ENCODE measurements at regions not wholly inside any gene's neighbourhood (a gene's known extent, or its start where the extent isn't known, plus 50 kb on each side); places are given as distances from the start of the nearest gene placed in this dataset.
"Not testable (repeated sequence)": the region's sequence is repeated elsewhere in the genome, so short reads cannot be mapped to it uniquely, and the experiment has no call there.

GRCh38 chr2:160816916-160817499 is 323.4 kb upstream of the RBMS1 start:
- DNase-seq = no peak

GRCh38 chr2:160820691-160821090 is 327.1 kb upstream of the RBMS1 start:
- no peak for DNase-seq

GRCh38 chr2:160822006-160822405 is 328.4 kb upstream of the RBMS1 start:
- DNase-seq = no peak

- DNase-seq = no peak
These were observed 331.8 kb upstream of the RBMS1 start for GRCh38 chr2:160825433-160825832.

- no peak for DNase-seq
These were observed 332.9 kb upstream of the RBMS1 start for GRCh38 chr2:160826496-160826895.

- DNase-seq = no peak
These were observed 332.2 kb upstream of the TANK start for GRCh38 chr2:160828076-160828475.

GRCh38 chr2:160832381-160832780 is 327.8 kb upstream of the TANK start:
- not testable (repeated sequence) for DNase-seq

GRCh38 chr2:160835166-160835565 is 325.1 kb upstream of the TANK start:
- no peak for DNase-seq

GRCh38 chr2:160836755-160837154 is 323.5 kb upstream of the TANK start:
- no peak for DNase-seq

- no peak for DNase-seq
These were observed 322.8 kb upstream of the TANK start for GRCh38 chr2:160837416-160837815.

GRCh38 chr2:160838147-160838546 is 322.1 kb upstream of the TANK start:
- DNase-seq = no peak

GRCh38 chr2:160838691-160839090 is 321.5 kb upstream of the TANK start:
- no peak for DNase-seq

- DNase-seq = no peak
These were observed 317.9 kb upstream of the TANK start for GRCh38 chr2:160842286-160842685.

GRCh38 chr2:160859096-160859495 is 301.1 kb upstream of the TANK start:
- DNase-seq = no peak

- no peak for DNase-seq
These were observed 298.0 kb upstream of the TANK start for GRCh38 chr2:160862226-160862625.

GRCh38 chr2:160868891-160869290 is 291.3 kb upstream of the TANK start:
- no peak for DNase-seq

GRCh38 chr2:160869411-160869810 is 290.8 kb upstream of the TANK start:
- no peak for DNase-seq

GRCh38 chr2:160870729-160871465 is 289.3 kb upstream of the TANK start:
- DNase-seq = no peak

- DNase-seq = no peak
These were observed 288.3 kb upstream of the TANK start for GRCh38 chr2:160871953-160872352.

GRCh38 chr2:160876029-160876428 is 284.2 kb upstream of the TANK start:
- no peak for DNase-seq

GRCh38 chr2:160876765-160877164 is 283.5 kb upstream of the TANK start:
- no peak for DNase-seq

GRCh38 chr2:160878618-160879017 is 281.6 kb upstream of the TANK start:
- DNase-seq = no peak

- no peak for DNase-seq
These were observed 277.3 kb upstream of the TANK start for GRCh38 chr2:160882906-160883305.

GRCh38 chr2:160884056-160884455 is 276.2 kb upstream of the TANK start:
- DNase-seq = no peak
